HFF-Myc (cell line): ENCODE measurements at regions not wholly inside any gene's neighbourhood (a gene's known extent, or its start where the extent isn't known, plus 50 kb on each side); places are given as distances from the start of the nearest gene placed in this dataset.

Source experiments
- DNase-seq: peaks from one replicate; pipeline ENCODE4 v3.0.0-alpha.2; 2011; ENCODE audit warnings: low read depth; ENCODE audit errors: extremely low read depth
- H3K4me3 ChIP-seq: replicated peaks from 2 replicates; pipeline ENCODE4 v1.5.1; 2011; ENCODE audit warnings: low read depth, mild to moderate bottlenecking, control low read depth, low read length
- TF ChIP-seq, protein P1 (sequence below): IDR thresholded peaks from 2 replicates; pipeline ENCODE4 v1.5.1; 2012; ENCODE audit warnings: mild to moderate bottlenecking, low read depth, low read length, control low read depth; ENCODE audit errors: missing control alignments

DNA sequence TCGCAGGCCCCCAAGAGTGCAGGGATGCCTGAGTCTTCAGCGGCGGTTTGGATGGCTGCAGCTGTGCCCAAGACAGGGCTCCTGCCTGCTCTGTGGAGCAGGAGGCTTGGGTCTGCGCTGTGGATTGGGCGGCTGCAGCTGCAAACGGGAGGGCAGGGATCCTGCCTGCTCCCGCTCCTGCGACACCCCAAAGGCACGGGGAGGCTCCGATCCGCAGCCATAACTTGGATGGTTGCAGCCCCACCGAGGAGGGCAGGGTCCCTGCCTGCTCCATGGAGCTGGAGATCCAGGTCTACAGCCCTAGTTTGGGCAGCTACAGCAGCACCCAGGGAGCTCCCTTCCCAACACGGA lies 898.8 kb upstream of the NEGR1 start:
- H3K4me3 ChIP-seq = no peak overlapping the region

DNA sequence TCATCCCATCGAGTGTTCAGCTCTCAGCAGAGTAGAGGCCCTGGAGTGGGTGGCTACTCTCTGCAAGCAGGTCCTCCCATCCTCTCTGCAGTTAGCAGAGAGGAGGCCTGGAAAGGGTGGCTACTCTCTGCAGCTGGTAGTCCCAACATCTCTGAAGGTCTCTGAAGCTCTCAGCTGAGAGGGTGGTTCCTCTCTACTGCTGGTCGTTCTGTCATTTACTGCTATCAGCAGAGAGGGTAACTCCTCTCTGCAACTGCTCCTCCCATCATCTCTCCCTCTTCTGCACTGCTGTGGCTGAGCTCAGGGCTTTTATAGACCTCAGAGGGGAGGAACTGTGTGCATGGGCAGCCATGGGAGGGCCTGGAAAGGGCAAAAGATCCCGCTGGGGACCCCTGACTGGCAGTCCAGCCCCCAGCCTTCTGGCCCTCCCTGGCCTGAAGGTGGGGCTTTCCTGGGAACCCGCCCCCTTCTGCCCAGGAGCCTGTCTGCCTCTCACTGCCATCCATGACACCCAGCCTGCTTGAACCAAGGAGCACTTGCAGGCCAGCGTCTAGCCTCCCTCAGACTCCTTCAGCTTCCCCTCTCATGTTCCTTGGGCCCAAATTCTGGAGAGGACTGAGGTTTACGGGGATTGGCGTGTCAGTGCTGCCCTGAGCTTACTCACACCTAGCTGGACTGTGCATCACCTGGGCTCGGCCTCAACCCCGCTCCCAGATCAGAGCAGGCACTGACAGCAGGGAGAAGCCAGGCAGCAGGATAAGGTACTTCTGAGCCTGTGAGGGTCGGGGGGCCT lies 898.3 kb upstream of the NEGR1 start:
- TF ChIP-seq, protein P1, sequence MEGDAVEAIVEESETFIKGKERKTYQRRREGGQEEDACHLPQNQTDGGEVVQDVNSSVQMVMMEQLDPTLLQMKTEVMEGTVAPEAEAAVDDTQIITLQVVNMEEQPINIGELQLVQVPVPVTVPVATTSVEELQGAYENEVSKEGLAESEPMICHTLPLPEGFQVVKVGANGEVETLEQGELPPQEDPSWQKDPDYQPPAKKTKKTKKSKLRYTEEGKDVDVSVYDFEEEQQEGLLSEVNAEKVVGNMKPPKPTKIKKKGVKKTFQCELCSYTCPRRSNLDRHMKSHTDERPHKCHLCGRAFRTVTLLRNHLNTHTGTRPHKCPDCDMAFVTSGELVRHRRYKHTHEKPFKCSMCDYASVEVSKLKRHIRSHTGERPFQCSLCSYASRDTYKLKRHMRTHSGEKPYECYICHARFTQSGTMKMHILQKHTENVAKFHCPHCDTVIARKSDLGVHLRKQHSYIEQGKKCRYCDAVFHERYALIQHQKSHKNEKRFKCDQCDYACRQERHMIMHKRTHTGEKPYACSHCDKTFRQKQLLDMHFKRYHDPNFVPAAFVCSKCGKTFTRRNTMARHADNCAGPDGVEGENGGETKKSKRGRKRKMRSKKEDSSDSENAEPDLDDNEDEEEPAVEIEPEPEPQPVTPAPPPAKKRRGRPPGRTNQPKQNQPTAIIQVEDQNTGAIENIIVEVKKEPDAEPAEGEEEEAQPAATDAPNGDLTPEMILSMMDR = no peak
- H3K4me3 ChIP-seq = no peak overlapping the region
- no peak for DNase-seq

More for the DNA sequence above, 898.8 kb upstream of the NEGR1 start:
- DNase-seq = no peak
- TF ChIP-seq, protein P1 = no peak

DNA sequence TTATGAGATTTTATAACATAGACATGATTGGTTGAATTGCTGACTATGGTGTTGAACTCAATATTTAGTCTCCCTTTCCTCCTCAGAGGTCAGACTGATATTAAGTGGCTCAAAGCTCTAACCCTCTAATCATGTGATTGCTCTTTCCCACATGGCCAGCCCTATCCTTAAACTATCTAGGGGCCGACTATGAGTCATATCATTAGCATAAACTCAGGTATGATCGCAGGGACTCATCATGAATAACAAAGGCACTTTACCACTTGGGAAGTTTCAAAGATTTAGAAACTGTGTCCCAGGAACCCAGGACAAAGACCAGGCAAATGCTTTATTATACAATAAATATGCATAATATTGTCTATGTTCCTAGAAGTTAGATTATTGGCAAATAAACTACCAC lies 894.6 kb upstream of the NEGR1 start:
- no peak for DNase-seq
- H3K4me3 ChIP-seq = no peak overlapping the region
- TF ChIP-seq, protein P1 = no peak

DNA sequence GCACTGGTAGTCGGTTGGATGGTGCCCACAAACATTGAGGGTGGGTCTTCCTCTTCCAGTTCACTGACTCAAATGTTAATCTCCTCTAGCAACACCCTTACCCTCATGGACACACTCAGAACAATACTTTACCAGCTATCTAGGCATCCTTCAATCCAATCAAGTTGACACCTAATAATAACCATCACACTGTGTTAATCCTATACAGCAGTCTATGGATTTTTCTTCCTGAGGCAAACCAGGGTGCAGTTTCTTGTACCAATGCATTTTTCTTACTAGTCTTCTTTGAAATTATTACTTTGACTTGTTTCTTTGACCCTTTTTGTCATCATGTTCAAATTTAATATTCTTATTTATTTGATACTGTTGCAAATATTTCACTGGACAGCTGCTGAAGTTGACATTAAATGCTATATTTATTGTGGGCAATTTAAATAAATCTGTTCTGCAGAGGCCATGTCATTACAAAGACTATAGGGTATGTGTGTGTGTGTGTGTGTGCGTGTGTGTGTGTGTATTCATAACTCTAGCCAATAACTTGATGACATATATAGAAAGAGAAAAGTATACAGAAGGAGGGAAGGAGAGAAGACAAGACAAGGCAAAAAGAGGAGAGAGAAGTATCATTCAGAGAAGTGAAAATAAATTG lies 884.8 kb upstream of the NEGR1 start:
- H3K4me3 ChIP-seq = no peak overlapping the region
- DNase-seq = no peak
- TF ChIP-seq, protein P1 = no peak

DNA sequence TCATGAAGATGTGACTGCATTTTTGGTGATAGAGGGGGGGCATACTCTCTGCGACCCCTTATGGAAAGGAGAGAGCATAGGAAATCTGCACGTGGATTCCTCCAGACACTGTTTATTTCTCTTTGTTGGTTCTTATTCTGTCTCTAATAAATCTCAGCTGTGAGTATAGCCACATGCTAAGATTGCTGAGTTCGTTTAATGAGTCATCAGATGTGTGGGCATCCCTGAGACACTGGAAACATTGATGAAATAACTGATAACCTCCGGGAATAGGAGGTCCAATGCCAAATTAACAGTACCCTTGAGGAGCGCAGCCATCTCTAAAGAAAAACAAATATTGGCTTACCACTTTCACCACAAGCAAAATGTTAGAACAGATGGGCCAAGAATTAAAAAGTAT lies 880.2 kb upstream of the NEGR1 start:
- no peak for DNase-seq
- no peak overlapping the region for H3K4me3 ChIP-seq
- TF ChIP-seq, protein P1 = no peak

DNA sequence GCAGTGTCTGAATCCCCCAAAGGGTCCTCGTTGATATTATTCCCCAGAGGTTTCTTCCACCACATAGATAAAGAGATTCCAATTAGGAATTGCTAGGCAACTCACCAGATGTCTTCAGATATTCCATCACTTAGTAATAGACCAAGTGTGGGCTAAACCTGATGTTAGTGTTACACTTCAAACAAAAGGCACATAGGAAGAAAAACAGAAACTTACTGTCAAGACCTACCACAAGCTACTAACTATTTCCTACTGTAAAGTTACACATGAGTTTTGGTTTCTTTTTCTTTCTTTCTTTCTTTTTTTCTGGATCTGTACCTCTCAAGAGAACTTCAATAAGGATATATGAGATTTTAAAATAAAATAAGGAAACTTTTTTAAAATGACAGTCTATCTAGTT lies 879.1 kb upstream of the NEGR1 start:
- no peak overlapping the region for H3K4me3 ChIP-seq
- DNase-seq = no peak
- TF ChIP-seq, protein P1 = no peak
